ENCODE measurements at regions not wholly inside any gene's neighbourhood (a gene's known extent, or its start where the extent isn't known, plus 50 kb on each side); places are given as distances from the start of the nearest gene placed in this dataset.
"Not testable (repeated sequence)": the region's sequence is repeated elsewhere in the genome, so short reads cannot be mapped to it uniquely, and the experiment has no call there.

- in situ Hi-C loops (cut with HindIII; ENCODE audit: low pct_unique_long_range_greater_than_20kb, low sequenced_read_pairs), result no loop called here
- no peak for DNase-seq (ENCODE audit: low read depth in 1 of 2, low spot score in 1 of 2)
These were observed 1239.3 kb downstream of the TYW1 start for GRCh38 chr7:68235937-68236336.

GRCh38 chr7:68238204-68238805, 1241.7 kb downstream of the TYW1 start:
- no peak for TF ChIP-seq JUND (IDR thresholded peaks at IDR 0.05; ENCODE audit: low read depth)
- in situ Hi-C loops (cut with HindIII; ENCODE audit: low pct_unique_long_range_greater_than_20kb, low sequenced_read_pairs), result no loop called here
- no peak for DNase-seq (ENCODE audit: low read depth in 1 of 2, low spot score in 1 of 2)

More at GRCh38 chr7:68235937-68236336, 1239.3 kb downstream of the TYW1 start:
- TF ChIP-seq JUND (IDR thresholded peaks at IDR 0.05; ENCODE audit: low read depth), result no peak

DNA sequence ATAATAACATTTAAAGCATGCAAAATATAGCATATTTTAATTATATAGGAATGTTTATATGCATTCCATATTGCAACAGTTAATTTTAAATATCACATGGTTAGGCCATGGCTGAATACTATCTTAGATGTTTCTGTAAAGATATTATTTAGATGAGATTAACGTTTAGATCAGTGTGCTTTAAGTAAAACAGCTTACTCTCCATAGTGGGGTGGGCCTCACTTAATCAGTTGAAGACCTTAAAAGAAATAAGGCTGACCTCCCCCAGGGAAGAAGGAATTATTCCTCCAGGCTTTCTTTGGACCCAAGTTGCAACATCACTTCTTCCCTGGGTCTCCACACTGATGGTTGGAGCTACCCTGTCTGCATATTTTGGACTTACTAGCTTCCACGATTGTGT, 1246.5 kb downstream of the TYW1 start:
- no peak for DNase-seq (ENCODE audit: low read depth in 1 of 2, low spot score in 1 of 2)
- no peak for TF ChIP-seq JUND (IDR thresholded peaks at IDR 0.05; ENCODE audit: low read depth)
- in situ Hi-C loops (cut with HindIII; ENCODE audit: low pct_unique_long_range_greater_than_20kb, low sequenced_read_pairs), result no loop called here

DNA sequence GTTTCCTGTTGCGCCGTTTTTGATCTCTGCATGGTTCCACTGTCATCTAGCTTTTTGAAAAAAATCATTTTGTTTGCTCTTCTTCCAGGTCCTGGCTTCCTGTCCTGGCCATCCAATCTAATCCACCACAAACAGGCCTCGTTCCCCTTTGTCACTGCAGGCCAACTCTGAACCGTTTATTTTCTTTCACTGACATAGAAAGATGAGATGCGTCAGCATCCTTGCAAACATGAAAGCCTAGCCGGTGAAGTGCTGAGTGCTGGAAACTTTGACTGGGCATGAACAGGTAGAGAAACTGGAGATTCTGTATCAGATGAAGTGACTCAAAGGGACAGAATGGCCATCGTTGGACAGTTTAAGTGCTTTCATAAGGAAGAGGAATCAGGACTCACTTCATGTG, 1247.8 kb downstream of the TYW1 start:
- DNase-seq (ENCODE audit: low read depth in 1 of 2, low spot score in 1 of 2), result no peak
- TF ChIP-seq JUND (IDR thresholded peaks at IDR 0.05; ENCODE audit: low read depth), result no peak
- in situ Hi-C loops (cut with HindIII; ENCODE audit: low pct_unique_long_range_greater_than_20kb, low sequenced_read_pairs), result no loop called here

DNA sequence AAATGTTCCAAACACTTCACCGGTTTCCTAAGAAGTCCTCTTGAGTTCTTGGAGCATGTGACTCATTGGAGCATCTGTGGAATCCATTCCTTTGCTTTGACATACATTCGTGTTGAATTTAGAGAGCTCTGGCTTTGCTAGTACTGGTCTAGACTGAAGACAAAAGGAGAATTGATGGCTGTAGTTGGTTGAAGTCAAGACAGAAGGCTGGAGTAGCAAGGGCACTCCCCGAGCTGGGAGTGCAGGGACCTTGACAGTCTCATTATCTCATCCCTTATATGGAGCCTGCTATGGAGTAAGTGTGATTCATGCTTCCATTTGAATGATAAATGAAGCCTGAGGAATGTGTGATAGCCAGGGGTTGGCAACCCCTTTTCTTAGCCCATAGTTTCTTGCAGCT, 1249.1 kb downstream of the TYW1 start:
- no peak for DNase-seq (ENCODE audit: low read depth in 1 of 2, low spot score in 1 of 2)
- TF ChIP-seq JUND (IDR thresholded peaks at IDR 0.05; ENCODE audit: low read depth), result no peak
- in situ Hi-C loops (cut with HindIII; ENCODE audit: low pct_unique_long_range_greater_than_20kb, low sequenced_read_pairs), result no loop called here

DNA sequence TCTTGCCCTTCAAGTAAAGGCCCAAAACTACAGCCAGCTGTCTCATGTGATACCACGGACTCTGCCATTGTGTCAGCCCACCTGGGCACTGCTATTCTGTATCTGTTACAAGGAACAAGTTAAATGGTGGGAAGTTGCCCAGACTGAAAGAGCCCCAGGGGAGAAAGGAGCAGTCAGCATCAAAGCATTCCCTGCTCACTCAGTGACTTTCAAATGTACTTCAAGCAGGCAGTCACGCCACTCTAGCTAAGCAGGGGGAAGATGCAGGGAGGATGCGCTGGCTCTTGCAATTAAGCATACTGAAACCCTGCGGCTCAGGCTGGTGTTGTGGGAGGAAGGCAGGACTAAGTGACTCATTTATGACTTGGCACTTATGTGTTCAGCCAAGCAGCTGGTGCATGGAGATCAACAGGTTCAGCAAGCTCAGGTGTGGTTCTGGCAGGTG, 1249.6 kb downstream of the TYW1 start:
- no peak for TF ChIP-seq JUND (IDR thresholded peaks at IDR 0.05; ENCODE audit: low read depth)
- DNase-seq (ENCODE audit: low read depth in 1 of 2, low spot score in 1 of 2), result peak in 1 of 2 experiments; percentile 35
- in situ Hi-C loops (cut with HindIII; ENCODE audit: low pct_unique_long_range_greater_than_20kb, low sequenced_read_pairs), result no loop called here

GRCh38 chr7:68247126-68247525, 1250.5 kb downstream of the TYW1 start:
- TF ChIP-seq JUND (IDR thresholded peaks at IDR 0.05; ENCODE audit: low read depth), result no peak
- in situ Hi-C loops (cut with HindIII; ENCODE audit: low pct_unique_long_range_greater_than_20kb, low sequenced_read_pairs), result no loop called here

GRCh38 chr7:68247571-68247970, 1250.9 kb downstream of the TYW1 start:
- in situ Hi-C loops (cut with HindIII; ENCODE audit: low pct_unique_long_range_greater_than_20kb, low sequenced_read_pairs), result no loop called here
- no peak for TF ChIP-seq JUND (IDR thresholded peaks at IDR 0.05; ENCODE audit: low read depth)
- DNase-seq (ENCODE audit: low read depth in 1 of 2, low spot score in 1 of 2), result no peak

More at GRCh38 chr7:68247126-68247525, 1250.5 kb downstream of the TYW1 start:
- DNase-seq (ENCODE audit: low read depth in 1 of 2, low spot score in 1 of 2), result no peak

GRCh38 chr7:68248973-68249372, 1252.3 kb downstream of the TYW1 start:
- in situ Hi-C loops (cut with HindIII; ENCODE audit: low pct_unique_long_range_greater_than_20kb, low sequenced_read_pairs), result no loop called here
- TF ChIP-seq JUND (IDR thresholded peaks at IDR 0.05; ENCODE audit: low read depth), result no peak
- no peak for DNase-seq (ENCODE audit: low read depth in 1 of 2, low spot score in 1 of 2)

GRCh38 chr7:68249611-68250010, 1253.0 kb downstream of the TYW1 start:
- no peak for TF ChIP-seq JUND (IDR thresholded peaks at IDR 0.05; ENCODE audit: low read depth)
- DNase-seq (ENCODE audit: low read depth in 1 of 2, low spot score in 1 of 2), result no peak
- in situ Hi-C loops (cut with HindIII; ENCODE audit: low pct_unique_long_range_greater_than_20kb, low sequenced_read_pairs), result no loop called here

DNA sequence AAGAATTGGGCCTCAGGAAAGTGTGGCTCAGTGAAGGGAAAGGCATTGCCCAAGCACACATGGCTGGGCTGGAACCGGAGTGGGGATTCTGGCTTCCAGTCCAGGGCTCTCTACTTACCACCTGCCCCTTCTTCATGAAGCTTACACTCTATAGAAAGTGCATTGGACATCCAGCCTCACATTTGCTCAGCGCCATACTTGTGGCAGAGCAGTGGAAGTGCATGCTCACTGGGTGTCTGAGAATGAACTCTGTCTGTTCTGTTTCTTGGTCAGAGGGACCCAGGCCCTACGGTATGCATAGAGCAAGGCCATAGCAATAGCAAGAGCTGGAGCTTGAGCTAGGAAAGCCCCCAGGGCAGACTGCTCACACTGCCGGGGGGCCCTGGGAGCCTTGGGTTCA, 1253.5 kb downstream of the TYW1 start:
- DNase-seq (ENCODE audit: low read depth in 1 of 2, low spot score in 1 of 2), result no peak
- no peak for TF ChIP-seq JUND (IDR thresholded peaks at IDR 0.05; ENCODE audit: low read depth)
- in situ Hi-C loops (cut with HindIII; ENCODE audit: low pct_unique_long_range_greater_than_20kb, low sequenced_read_pairs), result no loop called here

- DNase-seq (ENCODE audit: low read depth in 1 of 2, low spot score in 1 of 2); in situ Hi-C loops (cut with HindIII; ENCODE audit: low pct_unique_long_range_greater_than_20kb, low sequenced_read_pairs): not testable (repeated sequence)
These were observed 1258.2 kb downstream of the TYW1 start for GRCh38 chr7:68254815-68255214.

- TF ChIP-seq JUND (IDR thresholded peaks at IDR 0.05; ENCODE audit: low read depth), result no peak
- DNase-seq (ENCODE audit: low read depth in 1 of 2, low spot score in 1 of 2), result no peak
- in situ Hi-C loops (cut with HindIII; ENCODE audit: low pct_unique_long_range_greater_than_20kb, low sequenced_read_pairs), result no loop called here
These were observed 1259.7 kb downstream of the TYW1 start for GRCh38 chr7:68256295-68256694.

DNA sequence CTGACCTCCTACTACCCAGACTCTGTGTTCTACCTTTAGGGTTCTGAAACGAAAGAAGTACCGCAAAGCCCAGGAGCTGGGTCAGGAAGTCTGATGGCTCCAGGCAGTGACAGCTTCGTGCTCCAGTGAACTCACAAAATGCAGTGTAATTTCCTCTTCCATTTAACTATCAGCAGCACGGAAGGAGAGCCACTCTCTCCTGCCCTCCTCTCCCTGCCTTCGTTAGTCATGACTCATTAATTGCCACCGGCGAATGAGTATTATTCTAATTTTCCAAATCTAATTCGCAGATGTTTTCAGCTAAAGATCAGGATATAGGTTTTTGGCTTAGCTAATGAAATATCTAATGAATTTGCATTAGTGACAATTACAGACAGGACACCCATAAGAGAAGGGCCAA, 1262.0 kb downstream of the TYW1 start:
- no peak for DNase-seq (ENCODE audit: low read depth in 1 of 2, low spot score in 1 of 2)
- in situ Hi-C loops (cut with HindIII; ENCODE audit: low pct_unique_long_range_greater_than_20kb, low sequenced_read_pairs), result no loop called here
- no peak for TF ChIP-seq JUND (IDR thresholded peaks at IDR 0.05; ENCODE audit: low read depth)
